GF-D8 (cell line): ENCODE measurements at regions not wholly inside any gene's neighbourhood (a gene's known extent, or its start where the extent isn't known, plus 50 kb on each side); places are given as distances from the start of the nearest gene placed in this dataset.
"Not testable (repeated sequence)": the region's sequence is repeated elsewhere in the genome, so short reads cannot be mapped to it uniquely, and the experiment has no call there.

Experiments
- DNase-seq: peaks from one replicate; lab custom pipeline; 2025; lab: John Stamatoyannopoulos, UW

DNA sequence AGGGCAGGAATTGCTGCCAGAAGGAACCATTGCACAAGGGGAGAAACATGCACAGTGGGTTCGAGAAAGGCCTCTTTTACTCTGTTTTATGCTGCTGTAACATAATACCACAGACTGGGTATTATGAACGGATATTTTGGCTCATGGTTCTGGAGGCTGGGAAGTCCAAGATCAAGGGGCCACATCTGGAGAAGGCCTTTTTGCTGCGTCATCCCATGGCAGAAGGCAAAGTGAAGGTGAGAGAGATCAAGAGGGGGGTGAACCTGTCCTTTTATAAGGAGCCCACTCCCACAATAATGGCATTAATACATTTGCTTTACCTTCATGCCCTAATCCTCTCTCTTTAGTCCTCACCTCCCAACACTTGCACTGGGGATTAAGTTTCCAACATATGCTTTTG, 136.9 kb upstream of the ALDH1B1 start:
- DNase-seq = no peak

DNA sequence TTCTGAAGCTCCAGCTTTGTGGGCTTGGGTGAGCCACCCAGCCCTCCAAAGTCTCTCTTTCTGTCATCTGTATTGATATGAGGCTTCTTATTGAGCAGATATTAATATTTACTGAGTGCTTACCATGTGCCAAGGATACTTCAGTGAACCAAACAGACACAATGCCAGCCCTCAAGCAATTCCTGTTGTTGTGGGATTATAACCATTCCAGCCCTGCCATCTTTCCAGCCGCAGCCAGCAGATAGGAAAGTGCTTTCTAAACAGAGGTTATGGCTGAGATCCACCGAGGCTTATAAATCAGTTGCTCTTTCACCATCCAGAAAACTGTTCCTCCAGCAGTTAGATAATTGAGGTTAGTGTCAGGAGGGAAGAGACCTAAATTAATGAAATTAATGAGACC, 137.7 kb upstream of the ALDH1B1 start:
- DNase-seq = no peak

DNA sequence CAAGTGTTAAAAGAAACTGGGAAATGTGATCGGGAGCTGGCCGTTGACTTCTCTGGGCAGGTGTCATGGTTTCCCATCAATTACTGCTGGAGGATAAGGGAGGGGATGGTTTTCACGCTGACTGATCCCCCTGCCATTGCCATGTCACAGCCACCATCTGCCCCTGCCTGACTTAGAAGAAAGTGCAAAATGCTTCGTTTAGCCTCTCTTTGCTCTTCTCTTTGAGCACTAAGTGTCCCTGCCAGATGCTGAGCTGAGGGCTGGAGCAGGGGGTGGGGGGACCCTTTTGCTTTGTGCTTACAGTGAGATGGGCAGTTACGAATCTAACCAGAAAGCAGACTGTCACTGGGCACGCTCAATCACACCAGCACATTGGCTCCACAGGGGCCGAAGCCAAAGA, 138.4 kb upstream of the ALDH1B1 start:
- no peak for DNase-seq

DNA sequence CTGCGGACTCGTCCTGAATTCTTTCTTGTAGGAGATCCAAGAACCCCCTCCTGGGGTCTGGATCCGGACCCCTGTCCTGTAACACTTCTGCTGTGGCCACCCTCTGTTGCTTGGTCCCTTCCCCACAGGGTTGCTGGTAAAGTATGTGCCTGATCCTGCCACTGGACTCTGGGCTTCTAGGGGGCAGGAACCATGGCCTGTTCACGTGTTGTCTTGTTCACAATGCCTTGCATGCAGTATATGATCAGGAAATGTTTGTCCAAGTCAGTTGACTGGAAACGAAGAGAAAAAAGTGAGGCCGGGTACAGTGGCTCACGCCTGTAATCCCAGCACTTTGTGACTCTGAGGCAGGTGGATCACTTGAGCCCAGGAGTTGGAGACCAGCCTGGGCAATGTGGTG, 139.3 kb upstream of the ALDH1B1 start:
- DNase-seq = no peak

DNA sequence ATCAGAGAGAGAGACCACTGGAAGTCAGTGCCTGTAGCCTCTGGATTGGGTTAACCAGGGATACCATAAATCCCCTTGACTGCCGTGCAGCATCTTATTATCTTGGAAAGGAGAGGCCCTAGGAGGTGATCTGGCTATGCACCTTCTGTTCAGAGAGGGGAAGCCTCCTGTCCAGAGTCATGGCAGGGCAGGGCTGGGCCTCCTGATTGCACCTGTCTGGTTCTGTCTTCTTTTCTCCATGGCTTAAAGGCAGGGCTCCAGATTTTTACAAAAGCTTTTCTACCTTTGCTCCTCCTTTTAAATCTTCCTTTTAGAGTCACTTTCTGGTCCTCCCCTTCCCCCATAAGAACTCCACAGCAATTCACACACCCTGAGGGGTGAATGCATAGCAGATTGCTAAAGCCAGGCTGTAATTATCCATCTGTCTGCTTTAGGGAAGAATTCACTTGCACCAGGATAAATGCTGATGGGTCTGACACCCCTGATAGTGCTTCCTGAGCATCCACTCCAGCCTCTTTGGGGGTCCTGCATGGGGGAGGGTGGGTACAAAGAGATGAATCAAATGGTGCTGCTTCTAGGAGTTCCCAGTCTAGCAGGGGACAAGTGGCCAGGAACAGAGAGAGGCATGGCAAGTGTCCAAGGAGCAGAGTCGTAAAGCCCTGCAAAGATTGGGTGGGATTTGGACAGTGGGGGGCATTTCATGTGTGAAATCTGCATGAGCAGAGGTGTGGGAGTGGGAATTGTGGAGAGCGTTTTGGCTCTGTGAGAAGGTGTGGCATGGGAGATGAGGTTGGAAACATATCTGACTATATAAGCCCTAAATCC, 141.3 kb upstream of the ALDH1B1 start:
- DNase-seq = no peak

DNA sequence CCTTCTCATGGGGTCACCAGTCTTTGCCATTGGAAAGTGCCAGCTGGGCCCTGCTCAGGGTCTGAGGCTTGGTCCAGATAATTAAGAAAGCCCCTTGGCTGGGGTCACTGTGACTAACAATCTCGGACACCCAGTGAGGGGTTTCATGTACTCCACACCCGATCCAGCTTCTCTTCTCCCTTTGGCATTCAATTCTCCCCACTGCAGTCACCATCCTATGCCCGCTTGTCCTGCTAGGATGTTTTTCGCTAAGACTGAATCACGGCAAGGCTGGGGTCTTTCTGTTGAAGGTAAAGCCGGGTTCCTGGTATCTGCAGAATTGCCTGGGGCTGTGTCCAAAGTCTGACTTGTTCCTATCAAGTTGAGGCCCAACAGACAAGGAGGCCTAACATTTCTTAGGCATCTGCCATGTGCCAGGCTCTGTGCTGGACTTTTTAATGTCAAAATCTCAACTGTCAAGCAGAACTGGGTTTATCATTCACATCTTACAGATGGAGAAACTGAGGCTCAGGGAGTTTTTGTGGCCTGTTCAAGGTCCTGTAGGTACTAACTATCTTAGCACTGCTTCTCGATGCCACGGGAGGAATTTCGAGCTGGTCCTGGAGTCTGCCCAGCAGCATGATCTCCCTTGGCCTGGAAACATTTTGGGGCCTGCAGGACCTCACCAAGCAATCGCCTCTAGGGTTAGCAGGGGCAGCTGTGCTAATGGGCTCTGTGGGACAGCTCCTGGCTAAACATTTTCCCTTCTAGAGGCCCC, 142.0 kb upstream of the ALDH1B1 start:
- no peak for DNase-seq

DNA sequence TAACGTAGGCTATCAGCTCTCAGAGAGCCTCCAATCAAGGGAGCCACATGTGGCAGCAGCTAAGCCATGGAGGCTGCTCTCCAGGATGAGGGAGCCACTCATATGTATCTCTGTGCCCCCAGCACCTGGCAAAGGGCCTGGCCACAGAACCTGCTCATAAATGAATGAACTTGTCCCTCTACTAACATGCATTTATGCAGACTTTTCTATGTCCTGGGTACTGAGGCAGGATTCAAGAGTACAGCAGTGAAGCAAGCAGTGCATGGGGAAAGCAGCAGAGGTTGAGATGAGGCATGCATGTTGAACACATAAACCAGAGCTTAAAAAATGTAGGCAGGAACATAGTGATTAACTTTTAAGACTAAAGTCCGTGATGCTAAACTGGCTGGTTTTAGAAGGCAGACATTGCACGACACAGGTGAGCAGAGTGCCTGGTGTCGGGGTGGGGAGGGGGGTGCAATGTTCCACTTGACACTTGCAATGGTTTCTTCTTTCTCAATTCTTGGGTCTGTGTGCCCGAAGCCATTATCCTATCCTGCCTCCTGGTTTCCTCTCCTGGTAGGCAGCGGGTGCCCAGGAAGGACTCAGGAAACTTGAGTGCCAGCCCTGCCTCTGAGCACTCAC, 142.8 kb upstream of the ALDH1B1 start:
- DNase-seq = no peak

DNA sequence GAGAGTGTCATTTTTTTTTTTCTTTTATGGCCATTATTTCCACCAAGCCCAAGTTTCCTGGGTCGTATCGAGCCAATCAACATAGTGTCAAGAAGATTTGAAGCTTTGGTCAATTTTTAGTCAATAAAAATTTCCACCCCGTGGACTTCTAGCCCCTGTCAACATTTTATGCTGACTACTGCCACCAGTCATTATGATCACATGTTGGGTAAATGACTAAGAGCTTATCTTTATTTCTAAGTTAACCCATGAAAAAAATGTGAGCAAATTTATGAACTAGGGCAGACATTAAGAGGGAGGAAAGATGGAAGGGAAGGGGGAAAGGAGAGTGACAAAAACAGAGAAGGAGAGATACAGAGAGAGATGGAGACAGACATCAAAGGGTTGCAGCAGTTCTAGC, 143.5 kb upstream of the ALDH1B1 start:
- DNase-seq = no peak

DNA sequence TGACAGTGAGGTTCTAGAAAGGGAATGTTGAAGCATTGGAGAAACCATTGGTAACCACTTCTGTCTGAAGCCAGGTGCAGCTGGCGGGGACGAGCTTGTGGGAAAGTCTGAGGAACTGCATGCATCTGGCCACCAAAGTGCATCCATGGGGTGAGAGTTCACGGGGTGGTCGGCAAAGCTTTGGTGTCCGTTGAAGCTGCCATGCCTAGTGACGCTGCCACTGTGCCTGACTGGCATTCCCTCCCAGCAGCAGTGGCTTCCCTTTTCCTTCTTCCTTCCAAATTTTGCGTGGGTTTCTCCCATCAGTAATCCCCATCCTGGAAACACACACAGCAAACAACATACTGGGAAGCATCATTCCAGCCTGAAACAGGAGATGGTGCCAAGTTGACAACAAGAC, 145.7 kb upstream of the ALDH1B1 start:
- no peak for DNase-seq

DNA sequence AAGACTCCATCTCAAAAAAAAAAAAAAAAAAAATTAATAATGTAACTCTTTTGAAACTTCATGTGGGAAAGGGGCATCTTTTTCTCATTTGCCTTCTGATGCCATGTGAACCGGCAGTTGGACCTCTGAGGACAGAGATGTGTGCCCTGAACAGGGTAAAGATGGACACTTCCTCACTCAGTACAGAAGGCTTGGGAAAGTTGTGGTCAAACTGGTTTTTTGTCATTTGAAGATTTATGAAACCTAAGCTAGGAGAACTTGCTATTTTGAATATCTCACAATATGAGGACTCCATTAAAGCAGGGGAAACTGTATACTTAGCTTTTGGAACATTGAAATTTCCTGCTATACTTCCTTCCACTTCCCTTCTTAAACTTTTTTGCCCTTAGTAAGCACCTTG, 147.5 kb upstream of the ALDH1B1 start:
- no peak for DNase-seq

DNA sequence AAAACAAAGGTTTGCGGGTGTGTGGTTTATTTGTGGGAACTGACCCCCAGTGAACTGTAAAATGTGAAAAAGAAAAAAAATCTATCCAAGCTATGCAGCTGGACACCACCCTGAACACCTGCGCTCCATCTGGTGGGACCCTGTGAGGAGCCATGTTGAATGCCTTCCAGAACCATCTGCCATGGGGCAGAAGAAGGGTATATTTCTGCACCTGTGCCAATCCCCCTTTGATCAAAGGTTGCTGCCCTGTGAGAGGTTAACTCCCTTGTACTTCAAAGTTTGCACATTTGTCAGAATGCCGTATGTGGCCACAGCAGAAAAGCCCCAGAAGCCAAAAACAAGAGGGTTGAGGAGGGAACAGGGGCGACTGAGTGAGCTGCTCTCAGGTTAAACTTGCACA, 148.5 kb upstream of the ALDH1B1 start:
- DNase-seq = no peak

DNA sequence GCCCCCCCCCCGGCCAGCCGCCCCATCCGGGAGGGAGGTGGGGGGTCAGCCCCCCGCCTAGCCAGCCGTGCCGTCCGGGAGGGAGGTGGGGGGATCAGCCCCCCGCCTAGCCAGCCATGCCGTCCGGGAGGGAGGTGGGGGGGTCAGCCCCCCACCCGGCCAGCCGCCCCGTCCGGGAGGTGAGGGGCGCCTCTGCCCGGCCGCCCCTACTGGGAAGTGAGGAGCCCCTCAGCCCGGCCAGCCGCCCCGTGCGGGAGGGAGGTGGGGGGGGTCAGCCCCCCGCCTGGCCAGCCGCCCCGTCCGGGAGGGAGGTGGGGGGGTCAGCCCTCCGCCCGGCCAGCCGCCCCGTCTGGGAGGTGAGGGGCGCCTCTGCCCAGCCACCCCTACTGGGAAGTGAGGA, 150.4 kb upstream of the ALDH1B1 start:
- DNase-seq = not testable (repeated sequence)

DNA sequence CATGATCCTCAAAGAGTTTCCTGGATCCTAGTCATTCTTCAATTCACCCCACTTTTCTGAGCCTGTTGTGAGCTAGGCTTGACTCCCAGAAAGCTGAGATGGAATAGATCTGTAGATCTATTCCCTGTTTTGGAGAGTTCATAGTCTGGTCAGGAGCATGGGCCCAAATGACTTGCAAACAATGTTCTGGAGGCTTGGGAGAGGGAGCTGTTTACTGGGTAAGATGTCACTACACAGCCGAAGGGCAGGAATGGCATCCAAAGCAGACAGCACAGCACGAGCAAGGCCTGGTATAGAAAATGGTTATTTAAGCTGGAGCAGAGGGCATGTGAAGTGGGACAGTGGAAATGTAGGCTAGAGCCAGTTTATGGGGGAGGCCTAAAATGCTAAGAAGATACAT, 152.5 kb upstream of the ALDH1B1 start:
- DNase-seq = no peak

DNA sequence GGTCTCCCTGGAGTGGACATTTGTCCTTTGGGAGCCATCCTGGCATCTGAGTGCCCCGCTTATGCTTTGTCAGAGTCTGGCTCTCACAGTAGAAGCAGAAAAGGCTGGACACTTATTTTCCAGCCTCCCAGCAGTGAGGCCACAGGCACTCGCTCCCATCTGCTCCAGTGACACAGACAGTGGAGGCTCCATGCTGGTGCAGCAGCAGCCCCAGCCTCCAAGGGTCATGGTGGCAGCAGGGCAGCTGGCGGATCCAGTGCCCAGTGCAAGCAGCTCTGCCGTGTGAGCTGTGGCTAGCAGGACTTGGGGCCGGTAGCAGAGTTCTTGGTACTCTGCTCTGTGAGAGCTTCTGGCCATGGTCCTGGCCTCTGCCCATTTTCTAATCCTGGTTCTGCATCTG, 157.3 kb upstream of the ALDH1B1 start:
- no peak for DNase-seq

DNA sequence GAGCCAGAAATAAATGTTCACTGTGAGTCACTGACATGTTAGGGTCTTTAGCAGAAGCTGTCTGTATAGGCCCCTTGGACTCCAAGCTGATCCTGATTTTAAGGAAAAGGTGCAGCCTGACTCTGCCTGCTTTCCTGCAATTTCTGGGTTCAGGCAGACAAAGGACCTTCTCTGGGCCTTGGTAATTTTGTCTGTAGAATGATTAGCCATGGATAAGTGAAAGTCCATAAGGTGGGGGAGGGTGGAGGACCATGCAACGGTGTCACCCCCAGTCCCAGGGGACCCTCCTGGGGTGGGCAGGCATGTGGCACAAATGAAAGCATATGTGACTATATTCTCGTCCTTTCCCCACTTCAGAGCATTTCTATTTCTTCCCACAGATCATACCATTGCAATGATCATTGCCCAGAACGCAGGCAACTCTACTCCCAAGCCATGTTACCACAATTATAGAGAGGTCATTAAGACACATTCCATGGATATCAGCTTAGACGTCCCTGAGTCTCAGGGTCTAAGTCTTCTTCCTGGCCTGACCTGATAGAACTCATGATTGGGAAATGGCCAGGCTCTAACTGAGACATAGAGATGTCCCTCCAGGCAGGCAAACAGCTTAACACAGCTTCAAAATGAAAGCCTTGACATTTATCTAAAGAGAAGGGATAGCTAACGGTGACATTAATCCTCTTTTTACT, 157.9 kb upstream of the ALDH1B1 start:
- DNase-seq = no peak

DNA sequence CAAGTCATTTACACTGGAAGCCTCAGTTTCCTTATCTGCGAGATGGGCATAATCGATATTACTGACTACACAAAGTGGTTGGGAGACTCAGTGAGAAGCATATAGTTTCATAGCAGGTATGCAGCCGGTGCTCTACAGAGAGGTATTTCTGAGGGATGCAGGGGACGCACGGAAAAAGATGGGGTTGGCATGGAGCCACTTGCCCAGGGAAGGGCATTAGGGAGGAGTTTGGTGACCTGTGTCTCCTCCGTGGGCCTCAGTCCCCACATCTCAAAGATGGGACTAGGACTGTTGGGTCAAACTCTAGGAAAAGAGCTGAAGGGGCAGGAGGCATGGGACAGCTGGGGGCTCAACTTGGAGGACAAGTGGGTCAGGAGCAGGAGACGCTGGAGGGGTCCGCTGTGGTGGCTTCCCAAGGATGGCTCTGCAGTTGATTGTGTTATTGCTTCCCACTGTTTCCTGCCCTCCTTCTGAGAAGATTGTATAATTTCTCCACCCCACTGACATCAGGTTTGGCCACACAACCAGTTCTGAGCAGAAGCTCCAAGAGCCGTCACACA, 158.6 kb upstream of the ALDH1B1 start:
- no peak for DNase-seq

DNA sequence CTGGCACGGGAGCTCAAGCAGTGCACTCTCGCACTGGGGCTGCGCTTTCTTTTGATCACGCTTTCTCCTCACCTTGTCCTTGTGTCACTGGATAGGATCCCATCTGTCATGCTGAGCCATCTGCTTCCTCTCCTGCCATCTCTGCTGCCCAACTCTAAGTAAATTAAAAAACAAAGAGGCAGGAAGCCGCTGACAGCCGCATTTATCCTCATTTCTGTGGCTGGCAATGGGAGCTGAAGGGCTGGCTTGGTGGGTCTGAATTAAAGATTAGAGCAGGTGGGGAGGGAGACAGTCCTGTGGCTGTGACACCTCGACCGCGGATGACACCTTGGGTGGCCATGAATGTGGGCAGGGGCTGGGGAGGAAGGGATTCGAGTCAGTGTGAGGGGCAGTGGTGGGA, 159.2 kb upstream of the ALDH1B1 start:
- no peak for DNase-seq

DNA sequence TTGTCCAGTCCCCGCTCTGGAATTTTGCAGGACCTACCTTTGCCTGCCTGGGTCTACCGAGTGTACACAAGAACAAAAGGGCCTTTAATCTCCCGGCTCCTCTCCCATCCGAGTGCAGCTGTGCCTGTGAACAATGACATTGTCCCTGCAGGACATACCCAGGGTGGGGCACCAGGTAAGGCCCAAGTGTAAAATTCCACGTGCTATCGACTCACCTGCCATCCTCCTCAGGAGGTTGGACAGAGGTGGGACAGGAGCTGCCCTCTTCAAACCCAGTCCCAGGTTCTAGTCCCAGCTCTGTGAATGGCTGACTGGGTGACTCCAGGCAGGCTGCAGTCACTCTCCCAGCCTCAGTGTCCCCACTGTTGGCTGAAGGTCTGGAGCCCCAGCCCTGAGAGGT, 159.6 kb upstream of the ALDH1B1 start:
- no peak for DNase-seq

DNA sequence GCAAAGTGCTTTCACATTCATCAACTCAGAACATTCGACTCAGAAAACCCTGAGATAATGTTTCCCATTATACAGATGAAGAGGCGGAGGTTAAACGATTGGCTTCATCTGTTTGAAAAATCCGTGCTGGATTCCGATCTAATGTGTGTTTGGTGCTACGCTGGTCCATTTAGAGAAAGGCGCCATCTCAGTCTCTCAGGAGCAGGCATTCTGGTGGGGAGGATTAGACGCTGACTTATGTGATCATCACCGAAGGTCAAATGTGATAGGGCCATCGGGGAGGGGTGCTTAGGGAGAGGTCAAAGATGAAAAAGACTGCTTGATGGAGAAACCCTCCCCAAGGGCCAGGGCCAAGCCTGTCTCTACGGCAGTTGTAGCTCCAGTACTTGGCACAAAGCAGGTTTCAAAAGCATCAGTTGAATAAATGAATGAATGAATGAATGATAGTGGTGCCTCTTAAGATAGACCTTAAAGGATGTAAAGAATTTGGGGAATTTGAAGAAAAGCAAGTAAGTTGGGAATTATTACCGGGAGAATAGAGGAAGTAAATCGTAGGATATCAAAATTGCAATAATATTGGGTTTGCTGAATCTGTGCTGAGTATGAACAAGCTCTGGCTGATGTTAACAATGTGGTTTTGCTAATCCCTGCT, 160.6 kb upstream of the SHB start:
- DNase-seq = no peak

DNA sequence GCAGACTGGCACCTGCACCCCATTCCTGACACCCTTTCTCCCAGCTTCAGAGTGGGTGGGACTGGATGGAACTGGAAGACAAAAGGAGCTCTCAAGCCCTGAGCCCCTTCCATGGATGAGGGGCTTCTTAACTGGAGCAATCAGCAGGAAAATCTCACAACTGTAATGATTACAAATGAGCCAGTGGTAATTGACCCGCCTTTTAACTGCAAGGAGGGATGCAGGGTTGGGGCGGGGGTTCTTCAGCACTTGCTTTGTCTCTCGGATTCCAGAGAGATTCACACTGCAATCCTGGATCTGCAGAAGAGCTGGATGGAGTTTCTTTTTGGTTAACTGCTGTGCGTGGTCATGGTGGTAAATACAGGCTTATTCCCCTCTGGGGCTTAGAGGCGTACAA, 160.1 kb upstream of the SHB start:
- no peak for DNase-seq

DNA sequence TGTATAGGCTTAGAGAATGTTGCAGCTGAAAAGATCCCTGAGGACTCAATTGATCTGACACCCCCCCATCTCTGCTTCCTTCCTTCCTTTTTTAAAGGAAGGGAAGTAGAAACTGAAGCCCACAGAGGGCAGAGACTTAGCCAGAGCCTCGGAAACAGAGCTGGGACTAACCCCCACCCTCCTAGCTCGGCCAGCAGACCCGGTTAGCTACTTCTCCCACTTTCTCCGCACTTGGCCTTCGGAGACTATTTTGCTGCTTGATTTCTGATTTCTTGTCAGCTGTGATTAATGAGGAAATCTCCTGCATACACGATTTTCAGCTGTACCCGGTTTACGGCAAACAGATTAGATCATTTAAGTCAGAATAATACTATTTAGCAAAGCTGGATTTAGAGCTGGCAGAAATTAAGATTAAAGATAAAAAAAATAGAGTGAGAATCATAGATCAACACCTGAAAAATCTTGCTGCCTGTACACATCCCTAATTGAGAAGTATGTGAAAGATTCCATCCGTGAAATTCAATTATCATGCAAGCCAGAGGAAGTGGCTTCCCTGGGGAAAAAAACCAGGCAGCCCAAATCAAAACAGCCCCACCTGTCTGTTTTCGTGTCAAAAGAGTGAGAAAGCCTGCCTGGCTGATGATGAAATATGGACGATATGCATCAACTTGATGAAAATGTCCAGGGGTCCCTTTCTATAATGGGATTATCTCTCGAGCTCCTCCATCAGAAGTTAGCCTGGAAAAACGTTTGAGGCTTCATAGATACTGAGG, 159.5 kb upstream of the SHB start:
- DNase-seq = no peak
